MM.1S (cell line): ENCODE measurements at regions not wholly inside any gene's neighbourhood (a gene's known extent, or its start where the extent isn't known, plus 50 kb on each side); places are given as distances from the start of the nearest gene placed in this dataset.

Experiments
- CTCF ChIP-seq: fragments of 300-600 bp; sonication (generic); IDR thresholded peaks from 2 replicates; pipeline ENCODE4 v1.5.1; 2016; ENCODE audit warnings: antibody characterized with exemption, low read length, mixed read lengths
- EZH2phosphoT487 ChIP-seq: fragments of 300-600 bp; sonication (generic); IDR thresholded peaks from 2 replicates; pipeline ENCODE4 v1.6.1; 2018; ENCODE audit warnings: antibody characterized with exemption, low read length

DNA sequence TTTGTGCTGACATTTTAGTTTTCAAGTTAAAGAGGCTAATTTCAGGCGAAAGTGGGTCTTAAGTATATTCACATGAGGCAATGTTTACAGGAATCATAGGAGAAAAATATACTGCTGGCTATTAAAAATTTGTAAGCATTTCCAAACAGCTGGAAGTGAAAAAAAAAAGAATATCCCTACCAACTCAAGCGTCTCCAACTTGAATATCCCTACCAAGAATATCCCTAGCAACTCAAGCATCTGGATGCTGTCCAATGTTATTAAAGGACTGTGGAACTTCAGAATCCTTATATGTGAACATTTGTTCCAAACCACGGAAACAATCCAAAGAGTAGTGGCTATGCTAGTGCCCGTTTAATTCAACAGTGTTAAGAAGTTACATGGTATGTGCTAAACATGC is 1303.0 kb downstream of the GATA3 start:
- no peak for TF ChIP-seq CTCF
- no peak for TF ChIP-seq EZH2phosphoT487
